SK-N-MC (cell line): ENCODE measurements at regions not wholly inside any gene's neighbourhood (a gene's known extent, or its start where the extent isn't known, plus 50 kb on each side); places are given as distances from the start of the nearest gene placed in this dataset.

Experiments
- EZH2 ChIP-seq: fragments of 200-600 bp; sonication (generic); IDR thresholded peaks from one replicate; pipeline ENCODE4 v1.6.1; 2017; ENCODE audit warnings: antibody characterized with exemption
- FOXP2 ChIP-seq: optimal IDR thresholded peaks from 2 replicates; pipeline ENCODE3; 2011; ENCODE audit warnings: mild to moderate bottlenecking, moderate library complexity; ENCODE audit not compliant: insufficient read depth; ENCODE audit errors: extremely low read length, control extremely low read depth
- POLR2AphosphoS5 ChIP-seq: IDR thresholded peaks from 2 replicates; pipeline ENCODE4 v1.6.1; 2012; ENCODE audit warnings: mild to moderate bottlenecking, low read depth, low read length, borderline replicate concordance

DNA sequence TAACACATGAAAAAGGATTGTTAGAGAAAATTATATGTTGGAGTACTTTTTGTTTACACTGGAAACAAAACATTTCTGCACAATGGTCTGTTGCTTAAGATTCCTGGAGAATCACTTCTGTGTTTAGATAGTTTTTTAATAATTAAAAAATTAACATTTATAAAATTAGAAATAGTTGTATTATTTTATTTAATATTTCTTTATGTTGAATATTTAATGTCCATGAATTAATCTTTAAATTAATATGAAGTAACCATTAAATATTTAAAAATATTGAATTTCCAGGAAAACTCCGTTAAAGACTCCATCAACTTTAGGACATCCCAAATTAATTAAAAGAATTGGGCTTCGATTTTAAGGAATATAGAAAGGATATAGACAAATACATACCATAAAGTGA lies 797.1 kb upstream of the GALNTL6 start:
- no peak for TF ChIP-seq POLR2AphosphoS5
- no peak for TF ChIP-seq EZH2
- no peak for TF ChIP-seq FOXP2
